ENCODE measurements at regions not wholly inside any gene's neighbourhood (a gene's known extent, or its start where the extent isn't known, plus 50 kb on each side); places are given as distances from the start of the nearest gene placed in this dataset.

DNA sequence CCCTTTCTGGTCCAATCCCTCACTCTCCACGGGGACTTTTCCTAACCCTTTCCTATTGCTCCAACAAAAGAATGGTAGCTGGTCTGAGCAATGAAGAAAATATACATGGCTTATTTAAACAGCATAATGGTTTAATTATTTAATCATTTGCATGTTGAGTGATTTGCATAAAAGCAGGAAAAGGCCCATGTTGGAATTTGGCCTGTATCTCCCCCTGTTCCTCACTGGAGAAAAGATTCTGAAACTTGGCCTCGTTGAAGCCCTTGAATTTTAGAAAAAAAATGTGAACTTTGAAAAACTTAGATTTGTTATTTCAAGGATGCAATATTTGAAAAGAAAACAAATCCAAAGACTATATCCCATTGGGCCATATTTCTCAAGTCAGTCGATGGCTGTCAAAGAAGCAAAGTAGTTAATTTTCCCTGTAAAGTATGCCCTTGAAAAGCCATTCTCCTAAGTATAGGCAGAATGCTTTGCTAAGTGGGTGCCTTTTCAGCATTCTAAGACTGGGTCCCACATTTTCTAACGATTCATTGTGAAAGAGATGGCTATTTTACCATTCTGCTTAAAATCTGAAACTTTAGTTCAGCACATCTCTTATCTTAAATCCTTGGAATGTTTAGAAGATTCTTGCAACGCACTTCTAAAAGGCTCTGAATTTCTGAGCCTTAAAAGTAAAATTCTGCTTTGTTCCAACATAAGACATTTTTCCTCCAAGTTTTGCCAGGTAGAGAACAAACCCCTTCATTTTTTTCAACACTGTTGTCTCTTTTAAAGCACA is 428.8 kb downstream of the ARHGEF28 start:
- H3K27me3 ChIP-seq (ENCODE audit: insufficient read depth, low read depth, low read length) = peaks cover 4% of the 10 kb centered on the region

GRCh38 chr5:74054139-74054538 is 428.1 kb downstream of the ARHGEF28 start:
- H4K20me1 ChIP-seq (ENCODE audit: insufficient read depth) = no peaks in the 10 kb centered on the region
- H3K79me2 ChIP-seq (replicated peaks; ENCODE audit: insufficient read depth, low read length) = no peaks in the 10 kb centered on the region
- no peak overlapping the region for H3K9ac ChIP-seq (ENCODE audit: low read length)
- H3K4me2 ChIP-seq (ENCODE audit: low read length) = no peak overlapping the region
- H3K4me3 ChIP-seq (ENCODE audit: low read length) = no peak overlapping the region
- no peak overlapping the region for H3K27ac ChIP-seq (ENCODE audit: low read length)
- H3K27me3 ChIP-seq (ENCODE audit: insufficient read depth, low read depth, low read length) = peaks cover 4% of the 10 kb centered on the region
- no peaks in the 10 kb centered on the region for H3K9me2 ChIP-seq (ENCODE audit: insufficient read depth, low read length)
- no peak overlapping the region for H2AFZ ChIP-seq (ENCODE audit: low read depth, low read length)
- no peaks in the 10 kb centered on the region for H3F3A ChIP-seq (ENCODE audit: insufficient read depth, low read length, poor library complexity, severe bottlenecking)
- no peaks in the 10 kb centered on the region for H3K36me3 ChIP-seq (ENCODE audit: insufficient read depth, low read length)
- H3K9me3 ChIP-seq (ENCODE audit: low read length) = no peaks in the 10 kb centered on the region
- TF ChIP-seq EP300 (conservative IDR thresholded peaks at IDR 0.05; ENCODE audit: poor library complexity, severe bottlenecking) = no peak
- no peak for TF ChIP-seq MXI1 (conservative IDR thresholded peaks at IDR 0.05; ENCODE audit: poor library complexity, severe bottlenecking)
- TF ChIP-seq POLR2AphosphoS5 (IDR thresholded peaks at IDR 0.05) = no peak
- no peak for TF ChIP-seq REST (IDR thresholded peaks at IDR 0.05; ENCODE audit: borderline replicate concordance)
- no peak for TF ChIP-seq CTCF (IDR thresholded peaks at IDR 0.05; ENCODE audit: poor library complexity, severe bottlenecking)

More for the DNA sequence above, 428.8 kb downstream of the ARHGEF28 start:
- no peaks in the 10 kb centered on the region for H4K20me1 ChIP-seq (ENCODE audit: insufficient read depth)
- no peaks in the 10 kb centered on the region for H3F3A ChIP-seq (ENCODE audit: insufficient read depth, low read length, poor library complexity, severe bottlenecking)
- TF ChIP-seq REST (IDR thresholded peaks at IDR 0.05; ENCODE audit: borderline replicate concordance) = no peak
- TF ChIP-seq RAD21 (conservative IDR thresholded peaks at IDR 0.05) = no peak
- no peak for TF ChIP-seq TAF1 (IDR thresholded peaks at IDR 0.05; ENCODE audit: low read depth)
- no peak for TF ChIP-seq MXI1 (conservative IDR thresholded peaks at IDR 0.05; ENCODE audit: poor library complexity, severe bottlenecking)
- TF ChIP-seq POLR2AphosphoS5 (IDR thresholded peaks at IDR 0.05) = no peak
- TF ChIP-seq SMC3 (conservative IDR thresholded peaks at IDR 0.05; ENCODE audit: poor library complexity) = no peak
- no peak for TF ChIP-seq EP300 (conservative IDR thresholded peaks at IDR 0.05; ENCODE audit: poor library complexity, severe bottlenecking)
- TF ChIP-seq EZH2 (IDR thresholded peaks at IDR 0.05; ENCODE audit: borderline replicate concordance, insufficient read depth, low read length, poor library complexity, severe bottlenecking) = no peak
- TF ChIP-seq CTCF (IDR thresholded peaks at IDR 0.05; ENCODE audit: poor library complexity, severe bottlenecking) = no peak
- no peak overlapping the region for H2AFZ ChIP-seq (ENCODE audit: low read depth, low read length)
- H3K4me3 ChIP-seq (ENCODE audit: low read length) = no peak overlapping the region
- H3K79me2 ChIP-seq (replicated peaks; ENCODE audit: insufficient read depth, low read length) = no peaks in the 10 kb centered on the region
- H3K9ac ChIP-seq (ENCODE audit: low read length) = no peak overlapping the region
- H3K9me2 ChIP-seq (ENCODE audit: insufficient read depth, low read length) = no peaks in the 10 kb centered on the region
- no peak overlapping the region for H3K4me2 ChIP-seq (ENCODE audit: low read length)
- H3K27ac ChIP-seq (ENCODE audit: low read length) = no peak overlapping the region
- H3K9me3 ChIP-seq (ENCODE audit: low read length) = no peaks in the 10 kb centered on the region
- H3K36me3 ChIP-seq (ENCODE audit: insufficient read depth, low read length) = no peaks in the 10 kb centered on the region
